ENCODE measurements at regions not wholly inside any gene's neighbourhood (a gene's known extent, or its start where the extent isn't known, plus 50 kb on each side); places are given as distances from the start of the nearest gene placed in this dataset.

GRCh38 chr2:36235882-36236281 lies 119.7 kb upstream of the CRIM1 start:
- Histone ChIP-seq H2AFZ (ENCODE audit: low read depth, low read length) (no peak overlapping the region), H4K20me1 (ENCODE audit: insufficient read depth, low read length) (no peaks in the 10 kb centered on the region), H3K79me2 (ENCODE audit: low read length) (no peaks in the 10 kb centered on the region), H3K4me1 (ENCODE audit: low read length) (no peaks in the 10 kb centered on the region), H3K27me3 (ENCODE audit: low read depth, low read length) (no peaks in the 10 kb centered on the region), H3K9ac (ENCODE audit: low read length) (no peak overlapping the region), H3K4me2 (ENCODE audit: low read length) (no peak overlapping the region), H3K27ac (ENCODE audit: low read length) (no peak overlapping the region), H3K9me3 (ENCODE audit: insufficient read depth, low read length) (no peaks in the 10 kb centered on the region), H3K36me3 (replicated peaks; ENCODE audit: low read depth, low read length) (no peaks in the 10 kb centered on the region), H3K4me3 (ENCODE audit: low read length) (no peak overlapping the region)
- no peak for TF ChIP-seq EZH2phosphoT487 (IDR thresholded peaks at IDR 0.05; ENCODE audit: low read depth)
- TF ChIP-seq CTCF (IDR thresholded peaks at IDR 0.05; ENCODE audit: low read depth, low read length), result no peak

GRCh38 chr2:36235426-36235825 lies 120.2 kb upstream of the CRIM1 start:
- Histone ChIP-seq H3K27me3 (ENCODE audit: low read depth, low read length) (no peaks in the 10 kb centered on the region), H3K36me3 (replicated peaks; ENCODE audit: low read depth, low read length) (no peaks in the 10 kb centered on the region), H3K9ac (ENCODE audit: low read length) (no peak overlapping the region), H3K4me1 (ENCODE audit: low read length) (no peaks in the 10 kb centered on the region), H3K9me3 (ENCODE audit: insufficient read depth, low read length) (no peaks in the 10 kb centered on the region), H3K79me2 (ENCODE audit: low read length) (no peaks in the 10 kb centered on the region), H2AFZ (ENCODE audit: low read depth, low read length) (no peak overlapping the region), H3K4me3 (ENCODE audit: low read length) (no peak overlapping the region), H3K4me2 (ENCODE audit: low read length) (no peak overlapping the region), H4K20me1 (ENCODE audit: insufficient read depth, low read length) (no peaks in the 10 kb centered on the region), H3K27ac (ENCODE audit: low read length) (no peak overlapping the region)
- TF ChIP-seq CTCF (IDR thresholded peaks at IDR 0.05; ENCODE audit: low read depth, low read length) (no peak), EZH2phosphoT487 (IDR thresholded peaks at IDR 0.05; ENCODE audit: low read depth) (no peak)

GRCh38 chr2:36223259-36223658 lies 132.3 kb upstream of the CRIM1 start:
- Histone ChIP-seq H3K4me3 (ENCODE audit: low read length) (no peak overlapping the region), H3K36me3 (replicated peaks; ENCODE audit: low read depth, low read length) (no peaks in the 10 kb centered on the region), H2AFZ (ENCODE audit: low read depth, low read length) (no peak overlapping the region), H3K79me2 (ENCODE audit: low read length) (no peaks in the 10 kb centered on the region), H3K4me2 (ENCODE audit: low read length) (no peak overlapping the region), H3K27ac (ENCODE audit: low read length) (no peak overlapping the region), H3K27me3 (ENCODE audit: low read depth, low read length) (no peaks in the 10 kb centered on the region), H3K4me1 (ENCODE audit: low read length) (no peaks in the 10 kb centered on the region), H4K20me1 (ENCODE audit: insufficient read depth, low read length) (no peaks in the 10 kb centered on the region), H3K9ac (ENCODE audit: low read length) (no peak overlapping the region), H3K9me3 (ENCODE audit: insufficient read depth, low read length) (no peaks in the 10 kb centered on the region)
- no peak for TF ChIP-seq CTCF (IDR thresholded peaks at IDR 0.05; ENCODE audit: low read depth, low read length)
- TF ChIP-seq EZH2phosphoT487 (IDR thresholded peaks at IDR 0.05; ENCODE audit: low read depth), result no peak

- Histone ChIP-seq H3K4me2 (ENCODE audit: low read length) (no peak overlapping the region), H3K9ac (ENCODE audit: low read length) (no peak overlapping the region), H3K79me2 (ENCODE audit: low read length) (no peaks in the 10 kb centered on the region), H3K36me3 (replicated peaks; ENCODE audit: low read depth, low read length) (no peaks in the 10 kb centered on the region), H3K27me3 (ENCODE audit: low read depth, low read length) (no peaks in the 10 kb centered on the region), H3K4me3 (ENCODE audit: low read length) (no peak overlapping the region), H2AFZ (ENCODE audit: low read depth, low read length) (no peak overlapping the region), H4K20me1 (ENCODE audit: insufficient read depth, low read length) (no peaks in the 10 kb centered on the region), H3K27ac (ENCODE audit: low read length) (no peak overlapping the region), H3K4me1 (ENCODE audit: low read length) (no peaks in the 10 kb centered on the region), H3K9me3 (ENCODE audit: insufficient read depth, low read length) (no peaks in the 10 kb centered on the region)
- TF ChIP-seq EZH2phosphoT487 (IDR thresholded peaks at IDR 0.05; ENCODE audit: low read depth), result no peak
- TF ChIP-seq CTCF (IDR thresholded peaks at IDR 0.05; ENCODE audit: low read depth, low read length), result no peak
These were observed 133.1 kb upstream of the CRIM1 start for GRCh38 chr2:36222485-36222884.

All from OCI-LY3 (cell line).